NCI-H2171 (cell line): ENCODE measurements at regions not wholly inside any gene's neighbourhood (a gene's known extent, or its start where the extent isn't known, plus 50 kb on each side); places are given as distances from the start of the nearest gene placed in this dataset.

Experiments
- DNase-seq: peaks from one replicate; lab custom pipeline; 2025; lab: John Stamatoyannopoulos, UW

DNA sequence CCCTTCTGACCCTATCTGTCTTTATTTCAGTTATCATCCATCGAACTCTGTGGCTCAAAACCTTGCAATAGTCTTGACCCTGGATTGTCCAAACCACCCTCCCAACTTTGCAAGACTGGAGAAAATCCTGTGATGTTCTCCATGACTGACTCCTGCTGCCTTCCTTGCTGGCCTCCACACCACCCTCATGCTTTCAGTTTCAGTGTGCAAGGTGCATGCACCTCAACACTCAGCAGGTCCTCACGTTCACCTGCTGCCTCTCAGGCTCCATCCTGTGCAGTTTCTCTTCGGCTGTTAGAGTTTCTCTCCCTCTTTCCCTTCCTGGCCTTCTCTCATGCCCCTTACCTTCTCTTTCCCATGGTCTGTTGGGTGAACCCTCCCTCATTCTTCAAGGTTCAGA lies 59.4 kb upstream of the ASIC2 start:
- no peak for DNase-seq

DNA sequence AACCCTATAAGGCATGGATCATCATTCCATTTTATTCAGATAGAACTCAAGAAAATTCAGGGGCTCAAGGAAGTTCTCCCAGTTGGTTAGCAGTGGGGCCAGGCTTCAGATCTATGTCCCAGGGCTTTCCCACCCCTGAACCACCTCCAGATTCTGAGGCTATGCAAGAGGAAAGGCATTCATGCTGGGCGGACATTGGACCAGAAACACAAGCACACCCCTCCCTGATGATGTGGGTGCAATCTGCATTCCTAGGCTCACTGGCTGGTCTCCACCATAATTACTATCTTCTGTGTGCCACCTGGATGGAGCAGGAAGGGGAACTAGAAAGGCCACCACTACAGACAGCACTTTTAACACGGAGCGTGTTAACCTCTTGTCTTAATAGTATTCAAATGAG lies 63.2 kb upstream of the ASIC2 start:
- no peak for DNase-seq

DNA sequence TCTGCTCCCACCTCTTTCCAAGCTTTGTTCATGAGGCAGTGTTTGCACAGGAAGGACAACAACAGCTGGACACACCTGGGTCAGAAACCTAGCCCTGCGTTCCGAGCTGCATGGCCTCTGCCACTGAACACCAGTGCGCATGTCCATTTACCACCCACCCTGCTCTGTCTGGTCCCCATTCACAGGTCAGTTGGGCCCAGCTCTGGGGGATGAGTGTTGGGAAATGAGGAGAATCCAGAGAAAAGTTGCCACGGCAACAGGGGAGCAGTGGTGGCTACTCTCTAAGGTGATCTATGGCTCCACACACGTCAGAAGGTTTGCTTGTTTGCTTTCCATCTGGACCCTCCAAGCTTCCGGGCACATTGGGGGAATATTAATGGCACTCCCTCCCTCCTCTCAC lies 70.4 kb upstream of the ASIC2 start:
- DNase-seq = no peak

GRCh38 chr17:33366960-33367359 lies 73.9 kb upstream of the ASIC2 start:
- DNase-seq = no peak

DNA sequence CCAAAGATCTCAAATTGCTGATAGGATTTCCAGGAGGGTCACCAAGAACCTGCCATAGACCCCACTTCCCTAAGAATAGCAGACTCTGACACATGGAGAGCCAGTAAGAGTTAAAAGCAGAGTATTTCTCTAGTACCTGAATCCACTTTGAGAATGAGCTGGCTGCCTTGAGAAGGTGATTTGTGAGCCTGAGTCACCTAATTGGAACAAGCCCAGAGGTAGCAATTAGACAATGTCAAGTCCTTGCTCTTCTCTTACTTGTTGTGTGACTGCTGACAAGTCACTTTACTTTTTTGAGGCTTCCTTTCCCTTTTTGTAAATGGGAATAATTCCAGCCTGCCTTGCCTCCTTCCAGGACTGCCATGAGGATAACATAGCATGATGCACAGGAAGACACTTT lies 76.1 kb upstream of the ASIC2 start:
- DNase-seq = no peak

GRCh38 chr17:33369876-33370275 lies 76.8 kb upstream of the ASIC2 start:
- DNase-seq = no peak

DNA sequence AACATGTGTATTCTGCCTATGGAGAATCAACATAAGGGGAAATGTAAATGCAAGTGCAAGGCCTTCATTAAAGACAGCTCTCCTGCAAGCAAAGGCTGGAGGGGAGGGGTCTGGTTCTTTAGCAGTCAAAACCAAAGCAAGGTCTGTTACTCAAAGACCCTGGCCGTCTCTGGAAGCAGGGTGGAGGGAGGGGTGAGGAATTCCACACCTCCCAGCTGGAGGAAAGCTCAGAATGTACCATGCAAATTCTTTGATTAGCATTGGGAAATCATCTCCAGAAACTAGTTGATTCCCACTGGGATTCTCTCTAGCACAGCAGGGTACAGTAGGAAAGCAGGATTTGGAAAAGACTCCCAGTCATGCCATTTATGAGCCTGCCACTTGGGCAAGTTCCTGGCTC lies 77.3 kb upstream of the ASIC2 start:
- no peak for DNase-seq

- no peak for DNase-seq
These were observed 78.3 kb upstream of the ASIC2 start for GRCh38 chr17:33371377-33371776.

- no peak for DNase-seq
These were observed 80.2 kb upstream of the ASIC2 start for GRCh38 chr17:33373273-33373672.

DNA sequence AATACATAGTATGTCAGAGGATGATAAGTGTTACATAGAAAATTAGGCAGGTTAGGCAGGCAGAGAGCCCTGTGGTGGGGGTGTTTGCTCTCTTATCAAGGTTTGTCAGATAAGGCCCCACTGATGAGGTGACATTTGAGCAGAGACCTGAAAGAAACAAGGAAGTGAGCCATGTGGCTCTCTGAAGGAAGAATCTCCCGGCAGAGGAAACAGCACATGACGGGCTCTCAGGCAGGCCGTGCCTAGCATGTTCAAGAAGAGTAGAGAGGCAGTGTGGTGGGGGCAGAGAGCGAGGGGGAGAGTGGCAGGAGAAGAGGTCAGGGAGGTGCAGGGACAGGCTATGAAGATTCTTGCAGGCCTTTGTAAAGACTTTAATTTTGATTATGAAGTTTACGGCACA lies 82.0 kb upstream of the ASIC2 start:
- DNase-seq = no peak

GRCh38 chr17:33375783-33376182 lies 82.7 kb upstream of the ASIC2 start:
- DNase-seq = no peak

GRCh38 chr17:33377837-33378595 lies 84.9 kb upstream of the ASIC2 start:
- no peak for DNase-seq

DNA sequence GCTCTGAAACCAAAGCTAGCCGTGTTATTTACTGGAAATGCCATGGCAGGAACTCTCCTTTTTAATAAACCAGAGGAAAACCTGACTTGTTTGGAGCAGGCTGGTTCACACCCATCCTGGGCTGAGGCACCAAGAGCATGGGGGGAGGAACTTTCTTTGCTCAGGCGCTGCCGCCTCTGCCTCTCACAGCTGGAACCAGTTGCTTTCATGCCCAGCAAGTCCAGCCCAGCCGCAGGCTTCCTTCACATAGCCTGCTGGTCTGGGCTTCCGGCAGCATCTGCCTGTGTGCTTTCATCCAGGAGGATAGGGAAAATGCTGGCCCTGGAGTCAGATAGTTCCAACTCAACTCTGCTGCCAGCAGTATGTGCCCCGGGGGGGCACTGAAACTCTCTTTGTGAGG lies 88.1 kb upstream of the ASIC2 start:
- DNase-seq = no peak

DNA sequence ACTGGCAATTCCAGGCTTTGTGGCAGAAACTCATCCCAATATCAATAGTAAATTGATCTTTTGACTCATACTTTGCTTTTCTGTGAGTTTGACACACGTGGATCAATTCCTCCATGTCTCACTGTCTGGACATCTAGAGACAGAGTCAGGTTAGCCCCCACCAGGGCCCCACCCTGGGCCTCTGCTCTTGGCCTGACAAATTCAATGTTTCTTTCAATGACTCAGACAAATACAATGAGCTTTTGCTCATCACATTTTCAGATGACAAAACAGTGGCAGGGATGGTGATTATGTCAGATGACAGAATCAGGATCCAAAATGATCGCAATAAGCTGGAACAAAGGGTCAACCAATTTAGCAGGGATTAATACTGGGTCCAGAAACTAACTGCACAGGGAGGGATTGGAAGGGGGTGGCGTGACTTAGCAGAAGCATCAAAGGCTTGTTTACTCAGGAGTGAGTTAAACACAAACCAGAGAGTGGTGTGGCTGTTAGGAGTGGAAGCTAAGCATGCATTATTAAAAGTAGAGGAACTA lies 90.5 kb upstream of the ASIC2 start:
- no peak for DNase-seq

DNA sequence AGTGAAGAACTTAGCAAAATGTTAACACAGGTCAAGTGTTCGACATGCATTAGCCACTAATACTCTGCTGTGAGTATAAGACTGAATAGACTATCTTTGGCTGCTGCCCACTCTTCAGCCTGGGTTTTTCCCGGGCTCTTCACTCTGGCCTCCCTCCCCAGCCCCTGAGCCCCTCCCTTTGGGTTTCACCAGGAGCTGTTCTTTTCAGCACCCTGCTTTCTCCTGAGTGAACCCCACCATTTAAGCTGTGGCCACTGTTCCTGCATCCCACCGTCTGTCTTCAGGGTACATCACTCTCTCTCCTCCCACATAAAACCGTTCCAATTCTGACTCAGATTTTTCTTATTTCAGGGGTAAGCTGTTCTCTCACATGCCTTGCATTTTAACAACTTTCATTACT lies 92.0 kb upstream of the ASIC2 start:
- no peak for DNase-seq

GRCh38 chr17:33385713-33386112 lies 92.6 kb upstream of the ASIC2 start:
- DNase-seq = no peak

GRCh38 chr17:33387406-33387805 lies 94.3 kb upstream of the ASIC2 start:
- DNase-seq = no peak

DNA sequence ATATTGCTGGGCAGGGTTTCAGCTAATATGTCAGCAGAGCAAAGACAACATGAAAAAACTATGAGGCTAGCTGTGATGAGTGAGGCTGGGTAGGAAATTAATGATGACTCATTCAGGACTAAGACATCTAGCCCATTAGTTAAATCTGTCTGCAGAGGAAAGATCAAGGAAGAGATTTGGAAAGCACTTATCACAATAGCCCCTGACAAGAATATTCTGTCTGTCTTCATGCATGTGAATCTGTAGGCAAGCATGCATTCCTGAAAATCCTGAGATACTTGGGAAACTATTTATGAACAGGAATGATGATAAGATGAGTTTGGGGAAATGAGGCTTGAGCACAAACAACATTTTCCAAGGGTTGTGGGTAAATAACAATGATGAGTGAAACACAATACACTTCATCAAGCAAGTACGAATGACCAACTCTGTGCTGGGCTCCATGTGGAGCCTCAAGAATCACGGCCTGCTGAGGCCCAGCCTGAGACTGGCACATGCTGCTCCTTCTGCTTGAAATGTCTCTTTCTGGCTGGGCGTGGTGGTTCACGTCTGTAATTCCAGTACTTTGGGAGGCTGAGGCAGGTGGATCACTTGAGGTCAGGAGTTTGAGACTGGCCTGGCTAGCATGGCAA lies 96.5 kb upstream of the ASIC2 start:
- DNase-seq = no peak

DNA sequence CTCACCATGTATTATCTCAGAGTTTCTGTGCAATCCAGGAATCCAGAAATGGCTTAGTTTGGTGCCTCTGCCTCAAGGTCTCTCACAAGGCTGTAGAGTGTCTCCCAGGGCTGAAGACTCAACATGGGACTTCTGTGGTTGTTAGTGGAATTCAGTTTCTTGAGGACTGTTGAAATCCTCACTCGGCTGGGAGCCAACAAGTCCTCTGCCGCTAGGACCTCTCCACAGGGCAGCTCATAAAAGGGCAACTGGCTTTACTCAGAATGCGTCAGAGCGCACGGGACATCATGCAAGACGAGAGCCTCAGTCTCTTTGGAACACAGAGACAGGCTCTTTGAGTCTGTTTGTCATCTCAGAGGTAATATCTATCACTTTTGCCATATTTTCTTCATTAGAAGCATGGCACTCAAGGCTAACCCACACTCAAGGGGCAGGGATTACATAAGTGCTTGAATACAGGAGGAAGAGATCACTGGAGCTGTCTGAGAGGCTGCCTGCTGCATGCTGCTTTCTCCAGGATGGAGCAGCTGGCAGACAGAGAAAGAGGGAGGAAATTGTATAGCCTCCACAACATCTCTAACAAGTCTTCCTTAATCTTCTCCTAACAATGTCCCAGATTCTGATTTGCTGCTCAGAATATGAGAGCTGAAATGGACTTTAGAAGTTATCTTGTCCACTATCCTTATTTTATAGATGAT lies 97.5 kb upstream of the ASIC2 start:
- no peak for DNase-seq

DNA sequence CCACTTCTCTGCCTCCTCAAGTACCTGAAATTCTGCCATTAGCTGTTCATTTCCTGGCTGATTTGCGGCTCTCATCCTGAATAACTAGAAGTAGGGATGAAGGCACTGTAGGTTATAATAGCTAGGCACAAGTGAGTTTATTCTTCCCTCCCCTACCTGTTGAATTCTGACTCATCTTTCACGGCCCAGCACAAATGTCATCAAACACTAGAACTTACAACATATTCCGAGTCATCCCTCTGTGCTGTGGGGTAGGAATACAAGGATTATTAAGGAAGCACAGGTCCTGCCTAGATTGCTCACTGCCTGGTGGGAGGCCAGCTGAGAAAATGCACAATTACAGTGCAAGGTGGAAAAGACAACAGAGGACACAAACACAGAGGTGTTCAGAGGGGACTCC lies 103.7 kb upstream of the ASIC2 start:
- DNase-seq = no peak

DNA sequence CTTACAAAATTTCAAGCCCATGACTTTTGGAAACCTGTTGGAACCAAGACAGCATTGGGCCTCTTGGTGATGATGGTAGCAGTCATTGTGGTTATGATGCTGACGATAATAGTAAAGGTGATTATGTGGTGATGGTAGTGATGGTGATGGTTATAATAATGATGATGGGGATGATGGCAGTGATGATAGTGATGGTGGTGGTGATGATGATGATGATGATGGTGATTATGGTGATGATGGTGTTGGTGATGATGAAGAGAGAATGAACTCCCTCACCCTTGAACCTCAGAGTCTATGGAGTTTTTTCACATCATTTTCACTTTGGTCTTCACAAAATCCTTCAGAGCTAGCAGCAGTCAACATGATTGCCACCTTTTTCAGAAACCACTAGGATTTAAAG lies 105.3 kb upstream of the ASIC2 start:
- no peak for DNase-seq

GRCh38 chr17:33401249-33401648 lies 108.2 kb upstream of the ASIC2 start:
- DNase-seq = no peak

- no peak for DNase-seq
These were observed 110.1 kb upstream of the ASIC2 start for GRCh38 chr17:33403194-33403593.
